GM06990 (cell line): ENCODE measurements at regions not wholly inside any gene's neighbourhood (a gene's known extent, or its start where the extent isn't known, plus 50 kb on each side); places are given as distances from the start of the nearest gene placed in this dataset.

ENCODE experiments used
- DNase-seq: peaks from one replicate; pipeline ENCODE4 v3.0.0-alpha.2; 2011; ENCODE audit not compliant: insufficient read length; ENCODE audit errors: extremely low read depth
- H3K27me3 ChIP-seq: replicated peaks from 2 replicates; pipeline ENCODE4 v1.6.0; 2011; ENCODE audit warnings: low read length; ENCODE audit not compliant: control insufficient read depth, insufficient read depth
- H3K36me3 ChIP-seq: 2 replicates; pipeline ENCODE4 v1.5.1; 2011; ENCODE audit warnings: low read length; ENCODE audit not compliant: control insufficient read depth, insufficient read depth
- H3K4me3 ChIP-seq: replicated peaks from 2 replicates; pipeline ENCODE4 v1.5.1; 2011; ENCODE audit warnings: low read depth, mild to moderate bottlenecking, control low read depth, low read length
- CTCF ChIP-seq: IDR thresholded peaks from 2 replicates; pipeline ENCODE4 v1.5.1; 2011; ENCODE audit warnings: low read length, control low read depth, mild to moderate bottlenecking, inconsistent platforms; ENCODE audit not compliant: insufficient read depth, poor library complexity, severe bottlenecking

DNA sequence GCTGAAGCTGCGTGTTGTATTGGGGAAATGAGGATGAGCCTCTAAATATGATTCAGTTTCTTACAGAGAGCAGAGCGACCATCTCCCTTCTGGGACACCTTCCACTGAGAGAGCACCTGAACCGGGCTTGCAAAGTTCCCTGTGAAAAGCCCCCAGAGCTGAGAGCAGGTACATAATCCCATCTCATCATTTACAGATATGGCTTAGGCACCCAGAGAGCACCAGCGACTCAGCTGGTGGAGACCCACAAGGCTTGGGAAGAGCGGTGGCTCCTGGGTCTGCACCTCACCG, 324.3 kb upstream of the IRX4 start:
- Histone ChIP-seq H3K27me3 (no peaks in the 10 kb centered on the region), H3K4me3 (no peak overlapping the region), H3K36me3 (no peaks in the 10 kb centered on the region)
- TF ChIP-seq CTCF = no peak
- no peak for DNase-seq

GRCh38 chr5:2206293-2207108, 323.8 kb upstream of the IRX4 start:
- Histone ChIP-seq H3K36me3 (no peaks in the 10 kb centered on the region), H3K4me3 (no peak overlapping the region), H3K27me3 (no peaks in the 10 kb centered on the region)
- no peak for TF ChIP-seq CTCF
- DNase-seq = no peak

GRCh38 chr5:2205596-2206226, 323.0 kb upstream of the IRX4 start:
- no peak for TF ChIP-seq CTCF
- DNase-seq = no peak
- Histone ChIP-seq H3K36me3 (no peaks in the 10 kb centered on the region), H3K4me3 (no peak overlapping the region), H3K27me3 (no peaks in the 10 kb centered on the region)

DNA sequence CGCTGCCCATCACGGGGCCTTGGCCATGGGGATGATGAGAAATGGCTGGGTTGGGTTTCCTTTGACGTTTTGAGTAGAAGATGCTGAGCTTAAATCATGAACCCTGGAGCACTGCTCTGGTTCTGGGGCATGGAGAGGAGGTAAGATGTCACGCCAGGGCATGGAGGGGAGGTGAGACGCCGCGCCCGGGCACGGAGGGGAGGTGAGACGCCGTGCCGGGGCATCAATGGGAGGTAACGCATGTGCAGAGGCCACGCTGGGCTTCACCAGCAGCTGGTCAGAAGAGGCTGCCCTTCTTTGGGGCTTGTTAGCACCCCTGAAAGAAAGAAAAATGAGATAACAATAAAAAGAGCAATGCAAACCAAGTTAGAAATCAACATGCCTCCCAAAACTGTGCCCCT, 322.5 kb upstream of the IRX4 start:
- TF ChIP-seq CTCF = no peak
- no peaks in the 10 kb centered on the region for H3K27me3 ChIP-seq
- no peak for DNase-seq
- no peaks in the 10 kb centered on the region for H3K36me3 ChIP-seq
- H3K4me3 ChIP-seq = no peak overlapping the region

DNA sequence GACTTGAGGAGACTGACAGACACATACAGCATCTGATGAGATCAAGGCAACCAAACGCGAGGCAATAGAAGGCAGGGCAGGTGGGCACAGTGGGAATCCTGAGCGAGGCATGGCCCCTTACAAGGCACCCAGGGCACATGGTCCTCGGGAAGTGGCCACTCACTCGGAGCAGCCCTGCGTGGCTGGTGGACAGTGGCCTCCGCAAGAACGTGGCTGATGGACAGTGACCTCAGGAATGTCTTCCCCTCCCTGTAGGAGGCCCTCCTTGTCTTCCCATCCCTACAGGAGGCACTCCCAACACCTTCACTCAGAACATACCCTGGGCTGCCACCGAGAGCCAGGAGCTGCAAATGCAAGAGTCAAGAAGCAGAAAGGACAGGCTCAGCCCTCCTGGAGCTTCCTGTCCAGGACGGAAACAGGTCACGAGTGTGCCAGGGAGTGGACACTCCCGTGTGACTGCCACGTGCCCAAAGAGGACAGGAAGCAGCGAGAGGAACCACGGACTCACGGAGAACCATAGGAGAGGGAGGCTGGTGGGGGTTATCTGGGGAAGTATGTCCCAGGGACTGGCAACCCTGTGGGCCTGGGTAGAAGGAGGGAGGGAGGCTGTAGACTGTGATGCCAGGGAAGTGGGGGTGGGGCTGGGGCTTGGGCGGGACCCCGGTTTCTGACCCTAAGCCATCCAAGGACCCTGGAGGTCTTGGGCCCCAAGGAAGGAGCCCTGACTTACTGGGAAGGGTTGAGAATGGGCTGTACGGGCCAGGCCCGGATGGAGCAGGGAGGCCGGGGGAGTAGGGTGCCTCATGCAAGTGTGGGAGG, 321.9 kb upstream of the IRX4 start:
- H3K36me3 ChIP-seq = no peaks in the 10 kb centered on the region
- no peak for TF ChIP-seq CTCF
- H3K27me3 ChIP-seq = no peaks in the 10 kb centered on the region
- no peak overlapping the region for H3K4me3 ChIP-seq
- DNase-seq = no peak
